ENCODE measurements at regions not wholly inside any gene's neighbourhood (a gene's known extent, or its start where the extent isn't known, plus 50 kb on each side); places are given as distances from the start of the nearest gene placed in this dataset.

DNA sequence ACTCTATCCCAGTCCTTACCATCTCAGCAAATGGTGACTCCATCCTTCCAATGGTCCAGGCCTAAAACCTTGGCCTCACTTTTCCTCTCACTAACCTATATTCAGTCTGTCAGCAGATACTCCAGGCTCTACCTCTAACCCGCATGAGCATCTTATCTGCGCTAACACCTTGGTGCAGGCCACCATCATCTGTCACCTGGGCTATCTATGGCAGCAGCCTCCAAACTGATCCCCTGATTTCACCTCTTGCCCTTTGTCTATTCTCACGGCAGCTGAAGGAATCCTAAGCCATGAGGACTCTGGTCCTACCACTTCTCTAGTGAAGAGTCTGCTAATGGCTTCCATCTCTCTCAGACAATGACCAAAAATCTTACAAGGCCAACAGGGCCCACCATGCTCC is 57.9 kb upstream of the CCL1 start:
- DNase-seq (ENCODE audit: low read depth in 1 of 2, low spot score in 1 of 2): no peak

DNA sequence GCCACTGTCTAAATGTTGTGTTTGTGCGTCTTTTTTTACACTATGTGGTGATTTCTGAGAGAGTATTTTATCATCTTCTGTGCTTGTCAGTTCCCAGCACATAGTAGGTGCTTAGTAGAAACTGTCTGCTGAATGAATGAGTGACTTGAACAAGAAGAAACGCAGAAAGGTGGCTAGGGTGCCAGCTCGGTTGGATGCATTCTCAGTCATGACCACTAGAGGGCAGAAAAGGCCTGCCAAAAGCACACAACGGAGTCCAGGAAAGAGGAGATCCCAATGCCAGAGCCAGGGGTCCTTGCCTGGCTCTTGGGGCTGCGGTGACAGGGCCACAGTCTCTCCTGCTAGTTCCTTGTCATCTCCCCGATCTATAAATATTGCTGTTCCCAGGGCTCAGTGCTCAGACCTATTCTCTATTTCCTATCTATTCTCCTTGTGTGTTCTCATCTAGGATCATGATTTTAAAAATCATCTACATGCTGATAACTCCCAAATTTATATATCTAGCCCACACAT is 57.3 kb upstream of the CCL1 start:
- DNase-seq (ENCODE audit: low read depth in 1 of 2, low spot score in 1 of 2): peak; percentile 32 to 44

DNA sequence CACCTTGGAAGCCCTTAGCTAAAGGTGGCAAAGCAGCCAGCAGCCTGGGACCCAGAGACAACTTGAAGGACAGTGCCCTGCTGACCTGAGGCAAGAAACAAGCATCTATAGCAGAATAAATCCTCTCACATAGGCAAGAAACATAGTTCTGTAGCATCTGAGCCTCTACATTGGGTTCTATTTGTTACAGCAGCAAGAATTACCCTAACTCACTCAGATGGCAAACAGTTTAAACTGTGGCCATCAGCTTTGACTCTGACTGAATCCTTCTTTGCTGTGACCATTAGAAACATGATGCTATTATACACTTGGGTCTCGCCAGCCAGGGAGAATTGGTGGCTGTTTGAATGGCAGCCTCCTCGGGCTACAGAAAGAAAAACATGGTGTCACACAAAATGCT is 53.1 kb upstream of the CCL1 start:
- no peak for DNase-seq (ENCODE audit: low read depth in 1 of 2, low spot score in 1 of 2)

DNA sequence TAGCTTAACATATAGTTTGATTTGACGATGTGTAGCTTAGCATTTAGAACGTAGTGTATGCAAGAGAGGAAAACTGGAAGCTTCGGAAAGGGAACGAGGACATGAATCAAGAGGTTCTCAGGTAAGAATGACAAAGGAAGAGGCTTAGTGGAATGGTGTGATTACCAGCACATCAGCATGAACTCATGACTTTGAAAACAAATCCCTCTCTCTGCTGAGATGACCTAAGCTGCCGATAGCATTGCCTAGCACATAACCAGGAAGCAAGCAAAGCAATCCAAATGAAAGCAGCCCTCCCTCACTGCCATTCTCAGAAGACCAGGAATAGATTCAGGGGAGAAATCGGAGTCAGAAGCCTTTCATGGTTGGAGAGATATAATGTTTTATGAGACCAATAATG is 51.3 kb upstream of the CCL1 start:
- no peak for DNase-seq (ENCODE audit: low read depth in 1 of 2, low spot score in 1 of 2)

DNA sequence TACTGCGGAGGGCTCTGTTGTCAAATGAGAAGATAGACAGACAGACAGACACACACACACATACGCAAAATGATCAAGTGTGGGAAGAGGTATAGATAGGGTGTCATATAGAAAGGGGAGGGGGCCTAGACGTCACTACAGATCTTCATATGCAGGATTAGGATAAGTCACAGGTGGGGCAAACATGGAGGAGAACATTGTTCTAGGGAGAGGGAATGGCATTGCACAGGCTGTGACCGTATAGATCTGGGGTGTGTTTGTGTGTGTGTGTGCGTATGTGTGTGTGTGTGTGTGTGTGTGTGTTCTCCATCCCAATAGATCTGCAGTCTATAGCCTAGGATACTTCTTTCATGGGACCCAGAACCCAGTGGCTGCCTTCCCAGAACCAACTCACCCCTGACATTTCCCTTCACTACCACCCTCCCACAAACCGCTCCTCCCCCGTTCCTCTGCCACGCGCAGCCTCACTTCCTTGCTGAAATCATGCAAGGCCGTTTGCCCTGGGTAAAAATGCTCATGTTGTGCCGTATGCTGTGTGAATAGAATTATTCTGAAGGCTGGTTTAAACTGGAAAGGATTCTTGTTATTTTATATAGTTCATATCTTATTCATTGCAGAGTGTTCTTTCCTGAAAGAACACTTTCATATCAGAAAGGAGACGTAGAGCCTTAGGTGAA is 50.5 kb upstream of the CCL1 start:
- DNase-seq (ENCODE audit: low read depth in 1 of 2, low spot score in 1 of 2): no peak

DNA sequence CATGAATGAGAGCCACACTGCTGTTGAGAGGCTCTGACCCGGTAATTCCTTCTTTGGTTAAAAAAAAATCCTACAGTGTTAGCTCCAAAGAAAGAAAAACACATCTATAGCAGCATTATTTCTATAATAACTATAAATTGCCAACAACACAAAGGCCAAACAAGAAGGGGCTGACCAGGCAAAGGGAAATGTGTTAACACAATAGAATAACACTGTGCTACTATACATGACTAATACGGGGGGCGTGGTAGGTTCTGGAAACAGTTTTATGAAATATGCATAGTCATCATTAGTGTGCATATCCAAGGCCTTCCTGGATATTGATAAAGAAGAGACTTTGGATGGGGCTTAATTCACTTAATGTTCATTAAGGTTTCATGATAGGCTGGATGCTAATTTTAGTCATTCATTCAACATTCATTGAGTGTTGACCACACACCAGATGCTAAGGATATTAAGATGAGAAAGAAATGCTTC is 50.0 kb upstream of the CCL1 start:
- DNase-seq (ENCODE audit: low read depth in 1 of 2, low spot score in 1 of 2): no peak

All from activated T-helper 1 cell treated with anti-CD3 and anti-CD28 coated beads, Interleukin-2, amount 50 U/mL, for 16 hours (primary cell).